Fibroblast of villous mesenchyme (primary cell): ENCODE measurements at regions not wholly inside any gene's neighbourhood (a gene's known extent, or its start where the extent isn't known, plus 50 kb on each side); places are given as distances from the start of the nearest gene placed in this dataset.
"Not testable (repeated sequence)": the region's sequence is repeated elsewhere in the genome, so short reads cannot be mapped to it uniquely, and the experiment has no call there.

Experiments used
- DNase-seq: peaks from one replicate; pipeline ENCODE4 v3.0.0-alpha.2; 2010; ENCODE audit warnings: low read depth
- H3K4me3 ChIP-seq: 2 replicates; pipeline ENCODE4 v1.5.1; 2011; ENCODE audit warnings: low read depth, mild to moderate bottlenecking, low read length
- TF ChIP-seq, protein P1 (sequence below): IDR thresholded peaks from 2 replicates; pipeline ENCODE4 v1.5.1; 2012; ENCODE audit warnings: low read depth, mild to moderate bottlenecking, low read length; ENCODE audit not compliant: insufficient read depth

- no peak overlapping the region for H3K4me3 ChIP-seq
- DNase-seq: no peak
- TF ChIP-seq, protein P1, sequence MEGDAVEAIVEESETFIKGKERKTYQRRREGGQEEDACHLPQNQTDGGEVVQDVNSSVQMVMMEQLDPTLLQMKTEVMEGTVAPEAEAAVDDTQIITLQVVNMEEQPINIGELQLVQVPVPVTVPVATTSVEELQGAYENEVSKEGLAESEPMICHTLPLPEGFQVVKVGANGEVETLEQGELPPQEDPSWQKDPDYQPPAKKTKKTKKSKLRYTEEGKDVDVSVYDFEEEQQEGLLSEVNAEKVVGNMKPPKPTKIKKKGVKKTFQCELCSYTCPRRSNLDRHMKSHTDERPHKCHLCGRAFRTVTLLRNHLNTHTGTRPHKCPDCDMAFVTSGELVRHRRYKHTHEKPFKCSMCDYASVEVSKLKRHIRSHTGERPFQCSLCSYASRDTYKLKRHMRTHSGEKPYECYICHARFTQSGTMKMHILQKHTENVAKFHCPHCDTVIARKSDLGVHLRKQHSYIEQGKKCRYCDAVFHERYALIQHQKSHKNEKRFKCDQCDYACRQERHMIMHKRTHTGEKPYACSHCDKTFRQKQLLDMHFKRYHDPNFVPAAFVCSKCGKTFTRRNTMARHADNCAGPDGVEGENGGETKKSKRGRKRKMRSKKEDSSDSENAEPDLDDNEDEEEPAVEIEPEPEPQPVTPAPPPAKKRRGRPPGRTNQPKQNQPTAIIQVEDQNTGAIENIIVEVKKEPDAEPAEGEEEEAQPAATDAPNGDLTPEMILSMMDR: no peak
Measured at GRCh38 chrX:74187211-74187610, 116.8 kb upstream of the ZCCHC13 start.

GRCh38 chrX:74183047-74183446 lies 120.9 kb upstream of the ZCCHC13 start:
- H3K4me3 ChIP-seq, DNase-seq: not testable (repeated sequence)

DNA sequence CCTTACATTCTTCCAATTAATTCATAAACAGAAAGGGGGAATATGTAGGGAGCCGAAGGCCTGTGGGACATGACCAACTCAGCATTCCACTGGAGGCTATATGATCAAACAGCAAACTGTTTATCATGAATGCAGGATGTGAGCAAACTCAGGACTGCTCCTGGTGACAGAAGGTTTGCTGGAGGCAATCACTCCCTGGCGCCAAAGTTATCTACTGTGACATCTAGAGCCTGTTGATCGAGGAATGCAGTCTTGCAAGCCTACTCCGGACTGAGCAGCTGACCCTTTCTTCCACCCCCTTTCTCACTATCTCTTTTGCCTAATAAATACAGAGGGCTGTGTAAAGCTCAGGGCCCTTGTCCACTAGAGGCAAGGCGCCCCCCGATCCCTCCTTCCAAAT lies 122.0 kb upstream of the ZCCHC13 start:
- not testable (repeated sequence) for DNase-seq, H3K4me3 ChIP-seq

- DNase-seq: no peak
- H3K4me3 ChIP-seq: no peak overlapping the region
- TF ChIP-seq, protein P1: no peak
Measured at GRCh38 chrX:74180716-74181115, 123.3 kb upstream of the ZCCHC13 start.

DNA sequence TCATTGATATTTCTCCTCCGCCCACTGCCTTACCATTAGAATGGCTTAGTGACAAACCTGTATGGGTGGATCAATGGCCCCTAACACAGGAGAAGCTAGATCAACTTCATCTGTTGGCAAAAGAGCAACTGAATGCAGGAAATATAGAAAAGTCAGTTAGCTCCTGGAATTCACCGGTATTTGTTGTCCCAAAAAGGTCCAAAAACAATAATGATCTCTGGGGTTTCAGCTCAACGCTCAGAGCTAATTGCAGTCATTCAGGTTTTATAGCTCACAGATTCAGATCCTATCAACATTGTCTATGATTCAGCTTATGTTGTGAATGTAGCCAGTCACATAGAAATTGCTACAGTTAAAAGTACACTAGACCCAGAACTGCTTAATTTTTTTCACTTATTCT lies 124.0 kb upstream of the ZCCHC13 start:
- H3K4me3 ChIP-seq: no peak overlapping the region
- DNase-seq: peak; percentile 36
- TF ChIP-seq, protein P1: no peak

GRCh38 chrX:74179499-74179898 lies 124.5 kb upstream of the ZCCHC13 start:
- DNase-seq: peak; percentile 20
- TF ChIP-seq, protein P1: no peak
- H3K4me3 ChIP-seq: no peak overlapping the region

DNA sequence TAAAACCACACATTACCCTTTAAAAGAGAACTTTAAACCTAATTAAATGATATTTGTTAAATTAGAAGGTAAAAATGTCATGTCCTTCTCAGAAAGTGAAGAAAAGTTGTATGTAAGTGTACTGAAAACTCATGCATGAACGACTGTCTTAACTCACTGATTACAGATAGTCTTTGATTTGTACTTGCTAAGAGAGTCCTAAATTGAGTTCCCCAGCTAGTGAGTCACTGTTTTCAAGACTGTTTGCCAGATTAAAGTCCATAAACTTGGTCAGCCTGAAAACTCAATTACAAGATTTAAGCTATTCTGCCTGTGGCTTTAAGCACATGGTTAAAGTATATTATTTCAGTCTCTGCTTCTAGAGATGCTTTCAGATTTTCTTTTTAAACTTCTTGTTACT lies 124.9 kb upstream of the ZCCHC13 start:
- TF ChIP-seq, protein P1: no peak
- no peak overlapping the region for H3K4me3 ChIP-seq
- peak; percentile 57 for DNase-seq

DNA sequence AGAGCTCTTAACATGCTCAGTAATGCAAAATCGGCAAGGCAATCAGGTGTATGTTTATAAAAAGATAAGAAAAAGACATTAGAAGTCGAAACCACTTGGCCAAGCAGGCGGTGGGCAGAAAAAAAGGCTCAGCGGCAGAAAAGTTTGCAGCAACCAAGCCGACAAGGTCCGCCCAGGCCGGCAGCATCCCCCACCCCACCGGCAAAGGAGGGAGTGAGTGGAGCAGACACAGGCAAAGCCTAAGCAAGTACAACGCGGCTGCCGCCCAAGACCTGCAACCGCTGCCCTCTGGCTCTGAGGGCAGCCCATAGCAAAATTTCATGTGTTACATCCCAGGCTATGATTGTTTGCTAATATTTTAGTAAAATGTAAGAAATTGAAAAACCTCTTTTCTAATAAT lies 125.4 kb upstream of the ZCCHC13 start:
- no peak for DNase-seq
- no peak overlapping the region for H3K4me3 ChIP-seq
- TF ChIP-seq, protein P1: no peak
